Activated CD4-positive, alpha-beta T cell treated with anti-CD3 and anti-CD28 coated beads for 24 hours (primary cell): ENCODE measurements at regions not wholly inside any gene's neighbourhood (a gene's known extent, or its start where the extent isn't known, plus 50 kb on each side); places are given as distances from the start of the nearest gene placed in this dataset.
"Not testable (repeated sequence)": the region's sequence is repeated elsewhere in the genome, so short reads cannot be mapped to it uniquely, and the experiment has no call there.

Experiments
- DNase-seq, 2 donors: peaks; one replicate each; pipeline ENCODE4 v3.0.0-alpha.2; 2020; ENCODE audit warnings: low read depth in 2 of 2

GRCh38 chr7:109456116-109456515 is 886.4 kb downstream of the DNAJB9 start:
- no peak for DNase-seq

DNA sequence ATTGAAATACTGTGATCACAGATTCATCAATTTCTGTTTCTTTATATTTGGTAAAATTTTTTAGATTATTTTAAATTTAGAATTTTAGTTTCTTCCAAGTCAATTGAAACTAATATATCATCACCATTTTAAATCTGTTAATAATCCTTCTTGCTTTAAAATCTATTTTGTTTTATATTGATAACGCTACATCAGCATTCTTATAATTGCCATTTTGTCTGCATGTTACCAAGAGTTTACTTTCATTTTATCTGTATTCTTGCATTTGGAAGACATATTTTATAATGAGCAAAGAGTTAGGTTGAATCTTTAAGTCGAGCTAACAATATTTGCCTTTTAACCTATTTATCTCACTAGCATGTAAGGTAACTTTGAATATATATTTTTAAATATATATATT is 890.6 kb downstream of the DNAJB9 start:
- no peak for DNase-seq

GRCh38 chr7:109462171-109462570 is 892.5 kb downstream of the DNAJB9 start:
- DNase-seq, result no peak

- not testable (repeated sequence) for DNase-seq
Measured at GRCh38 chr7:109467729-109468128, 898.1 kb downstream of the DNAJB9 start.

DNA sequence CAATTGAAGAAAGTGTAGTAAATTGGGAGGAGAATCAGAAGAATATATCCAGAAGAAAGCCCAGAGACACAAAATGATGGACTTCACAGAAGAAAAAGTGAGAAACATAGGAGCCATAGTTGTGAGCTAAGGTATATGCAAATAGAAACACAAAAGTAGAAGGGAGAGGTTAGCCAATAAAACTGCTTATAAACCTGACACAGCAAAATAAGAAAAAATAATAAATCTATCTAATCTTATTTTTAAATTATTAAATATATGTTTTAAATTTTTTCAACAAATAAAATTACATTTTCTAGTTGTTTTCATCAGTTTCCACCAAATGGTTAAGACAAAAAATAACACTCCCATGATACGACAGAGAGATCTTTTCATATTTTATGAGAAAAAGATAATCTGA is 903.5 kb downstream of the DNAJB9 start:
- no peak for DNase-seq

DNA sequence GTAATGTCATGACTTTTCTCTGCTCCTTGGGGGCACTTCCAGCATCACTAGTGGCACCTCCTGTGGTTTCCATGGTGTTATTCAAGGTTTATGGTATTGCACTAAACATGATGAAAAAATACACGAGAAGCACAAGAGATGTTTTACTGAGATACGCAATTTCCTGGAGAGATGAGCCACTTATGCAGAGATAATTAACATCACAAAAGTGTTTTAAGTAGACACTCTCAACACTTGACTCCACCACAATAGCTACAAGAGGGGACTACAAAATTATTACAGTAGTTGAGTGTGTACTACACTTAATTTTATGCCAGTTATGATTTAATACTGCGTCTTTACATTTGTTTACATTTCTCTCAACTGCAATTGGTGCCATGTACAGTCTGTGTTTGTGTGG is 906.7 kb downstream of the DNAJB9 start:
- no peak for DNase-seq

DNA sequence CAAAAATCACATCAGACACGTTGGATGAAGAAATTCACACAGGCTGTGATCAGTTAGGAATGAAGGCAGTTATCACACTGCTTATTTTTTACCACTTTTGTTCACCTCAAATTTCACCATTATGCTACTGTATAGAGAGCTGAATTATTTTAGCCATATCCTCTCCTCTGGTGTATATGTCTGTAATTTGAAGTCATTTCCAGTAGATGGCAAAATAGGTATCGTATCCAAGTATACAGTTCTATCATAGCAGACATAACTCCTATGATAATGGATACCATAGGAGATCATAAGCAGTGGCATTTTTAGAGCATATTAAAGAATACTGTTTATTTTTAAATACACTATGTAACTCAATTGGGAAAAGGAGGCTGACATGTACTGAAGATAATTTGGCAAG is 909.7 kb downstream of the DNAJB9 start:
- DNase-seq, result no peak

GRCh38 chr7:109490607-109491006 is 920.9 kb downstream of the DNAJB9 start:
- not testable (repeated sequence) for DNase-seq

- DNase-seq, result no peak
Measured at GRCh38 chr7:109497053-109497452, 927.4 kb downstream of the DNAJB9 start.

DNA sequence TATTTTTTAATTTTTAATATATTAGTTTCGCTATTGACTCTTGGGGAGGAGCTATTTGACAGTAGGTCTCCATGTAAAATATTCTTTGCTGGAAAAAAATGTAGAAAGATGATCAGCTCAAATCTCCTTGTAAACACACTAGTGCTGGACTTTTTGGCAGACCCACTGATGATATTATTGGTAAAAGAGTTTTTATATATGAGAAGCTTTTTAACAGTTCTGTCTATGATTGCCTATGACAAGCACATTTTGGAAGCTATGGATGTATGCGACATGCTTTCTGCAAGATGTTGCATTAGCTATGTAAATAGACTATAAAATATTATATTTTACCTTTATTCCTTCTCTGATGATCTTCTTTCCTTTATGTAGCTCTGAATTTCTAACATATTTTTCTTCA is 928.5 kb downstream of the DNAJB9 start:
- DNase-seq, result no peak

DNA sequence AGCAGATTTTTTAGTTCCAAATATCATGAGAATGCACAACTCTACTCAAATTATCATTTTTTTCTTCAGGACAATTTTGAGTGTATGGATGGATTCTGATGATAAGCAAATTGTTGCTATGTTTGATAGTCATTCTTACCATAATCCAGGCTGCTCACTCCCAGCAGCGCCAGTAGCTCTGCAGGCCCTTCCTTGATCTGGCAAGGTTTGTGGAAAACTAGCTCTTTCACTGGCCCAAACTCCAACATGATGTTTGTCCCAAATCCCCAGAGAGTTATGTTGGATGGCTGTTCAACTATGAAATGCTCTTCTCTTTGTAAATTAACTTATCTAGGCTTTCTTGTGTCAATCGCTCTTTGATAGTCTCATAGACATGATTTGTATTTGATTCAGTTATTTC is 933.7 kb downstream of the DNAJB9 start:
- no peak for DNase-seq

GRCh38 chr7:109522585-109522984 is 952.9 kb downstream of the DNAJB9 start:
- no peak for DNase-seq

DNA sequence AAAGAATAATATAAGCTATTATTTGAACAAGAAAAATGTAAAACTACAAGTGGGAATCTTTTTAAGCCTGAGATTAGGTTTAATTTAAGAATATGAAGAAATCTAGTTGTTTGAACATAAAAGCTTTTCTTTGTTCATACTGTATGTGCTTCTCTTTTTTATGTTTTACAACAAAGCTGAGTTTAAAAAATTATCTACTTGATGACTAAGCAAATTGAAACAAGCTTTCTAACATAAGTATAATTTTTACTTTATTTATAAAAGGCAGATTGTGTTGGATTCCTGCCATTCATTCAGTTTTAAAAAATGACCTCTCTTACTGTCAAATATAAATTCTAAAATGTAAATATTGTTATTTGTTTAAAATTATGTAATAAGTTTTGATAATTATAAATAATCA is 958.2 kb downstream of the DNAJB9 start:
- DNase-seq, result no peak

DNA sequence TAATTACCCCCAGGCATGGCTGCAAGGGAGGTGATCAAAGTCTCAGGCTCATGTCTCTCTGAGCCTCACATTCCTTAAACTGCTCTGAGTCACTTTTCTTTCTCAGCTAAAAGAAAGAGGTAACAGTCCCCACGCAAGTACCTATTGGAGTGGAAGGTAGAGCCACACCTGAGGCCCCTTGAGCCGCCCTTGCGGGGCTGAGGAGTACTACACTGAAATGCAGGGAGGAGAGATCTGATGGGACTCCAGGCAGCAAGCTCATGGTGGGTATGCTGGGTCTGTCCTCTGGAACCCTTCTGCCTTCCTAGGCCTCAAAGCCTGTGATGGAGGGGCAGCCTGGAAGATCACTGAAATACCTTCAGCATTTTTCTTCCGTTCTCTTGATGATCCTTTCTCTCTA is 960.0 kb downstream of the DNAJB9 start:
- DNase-seq, result no peak

DNA sequence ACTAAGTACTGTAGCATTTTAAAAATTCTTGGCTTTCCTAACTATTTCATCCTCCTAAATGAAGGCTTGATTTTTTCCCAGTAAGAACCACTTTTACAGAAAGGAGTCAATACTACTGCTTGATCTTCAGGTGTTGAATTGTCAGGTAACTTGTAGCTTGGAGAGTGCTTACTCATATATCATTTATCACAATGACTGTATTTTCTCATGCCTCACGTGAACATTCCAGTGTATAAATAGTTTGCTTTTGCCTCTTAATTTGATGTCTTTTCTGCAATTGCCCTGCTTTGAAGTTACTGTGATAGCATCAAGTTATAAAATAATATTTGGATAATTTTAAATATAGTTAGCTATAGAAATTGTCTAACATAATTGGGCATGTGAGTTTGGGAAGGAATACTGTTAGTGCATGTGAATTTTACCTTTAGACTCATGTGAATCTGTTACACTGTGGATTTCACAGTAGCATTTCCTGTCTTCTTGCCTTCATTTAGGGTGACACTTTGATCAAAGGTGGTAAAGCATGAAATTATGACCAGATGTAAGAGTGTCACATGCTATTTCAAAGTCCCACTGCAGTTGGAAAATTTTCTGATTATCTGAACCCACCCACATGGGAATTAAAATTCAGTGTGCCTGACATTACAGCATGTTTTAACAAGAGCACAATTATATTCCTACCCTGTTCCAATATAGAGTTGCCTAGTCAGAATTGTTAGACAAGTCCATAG is 962.8 kb downstream of the DNAJB9 start:
- DNase-seq, result no peak

DNA sequence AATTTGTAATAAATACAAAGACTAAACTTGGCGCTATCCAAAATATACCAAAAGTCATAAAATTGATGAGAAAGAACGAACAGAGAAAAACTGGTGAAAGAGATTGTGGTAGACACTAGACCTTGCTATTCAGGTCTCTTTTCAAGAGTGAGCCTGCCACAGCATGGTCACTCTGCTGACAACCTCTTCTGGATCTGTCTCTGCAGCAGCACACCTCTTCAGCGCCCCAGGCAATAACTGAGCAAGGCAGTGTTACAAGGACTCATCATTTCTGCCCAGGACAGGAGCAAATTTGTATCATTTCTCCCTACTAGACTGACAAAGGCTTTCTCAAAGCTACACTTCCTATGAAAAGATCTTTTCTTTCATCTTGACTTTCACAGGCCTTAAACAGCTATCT is 976.0 kb downstream of the DNAJB9 start:
- DNase-seq, result no peak

- no peak for DNase-seq
Measured at GRCh38 chr7:109549471-109550193, 980.0 kb downstream of the DNAJB9 start.

DNA sequence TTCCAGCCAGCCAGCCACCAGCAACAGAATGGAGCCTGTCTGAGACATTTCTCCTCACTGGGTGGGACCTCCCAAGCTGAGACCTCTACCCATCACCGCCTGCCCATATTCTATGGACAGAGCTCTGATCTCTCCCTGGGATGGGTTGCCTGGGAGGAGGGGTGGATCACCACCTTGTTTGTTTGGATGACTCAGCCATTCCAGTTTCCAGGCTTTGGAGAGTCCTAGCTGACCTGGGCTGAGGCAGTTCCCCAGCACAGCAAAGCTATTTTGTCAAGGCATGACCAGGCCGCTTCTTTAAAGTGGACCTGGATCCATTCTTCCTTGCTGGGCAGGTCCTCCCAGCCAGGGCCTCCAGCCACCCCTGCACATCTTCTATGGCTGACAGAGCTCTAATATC is 982.3 kb downstream of the DNAJB9 start:
- no peak for DNase-seq

- DNase-seq, result no peak
Measured at GRCh38 chr7:109577265-109577664, 1007.6 kb downstream of the DNAJB9 start.

DNA sequence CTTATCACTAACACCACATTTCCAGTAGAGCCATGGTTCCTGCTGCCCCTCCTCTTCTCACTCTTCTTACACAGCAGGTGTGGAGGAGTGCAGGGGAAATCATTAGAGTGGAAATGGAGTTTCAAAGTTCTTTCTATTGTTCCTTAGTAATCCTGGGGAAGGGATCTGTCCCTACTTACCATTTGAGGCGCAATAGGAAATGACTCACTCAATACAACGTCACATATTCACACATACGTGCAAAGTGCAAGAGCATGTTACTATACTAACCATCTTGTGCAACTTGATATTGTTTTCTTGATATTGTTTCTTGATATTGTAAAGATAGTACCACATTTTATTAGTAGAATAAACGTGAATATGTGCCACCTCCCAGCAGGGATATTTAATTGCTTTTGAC is 1010.2 kb downstream of the DNAJB9 start:
- DNase-seq, result no peak

DNA sequence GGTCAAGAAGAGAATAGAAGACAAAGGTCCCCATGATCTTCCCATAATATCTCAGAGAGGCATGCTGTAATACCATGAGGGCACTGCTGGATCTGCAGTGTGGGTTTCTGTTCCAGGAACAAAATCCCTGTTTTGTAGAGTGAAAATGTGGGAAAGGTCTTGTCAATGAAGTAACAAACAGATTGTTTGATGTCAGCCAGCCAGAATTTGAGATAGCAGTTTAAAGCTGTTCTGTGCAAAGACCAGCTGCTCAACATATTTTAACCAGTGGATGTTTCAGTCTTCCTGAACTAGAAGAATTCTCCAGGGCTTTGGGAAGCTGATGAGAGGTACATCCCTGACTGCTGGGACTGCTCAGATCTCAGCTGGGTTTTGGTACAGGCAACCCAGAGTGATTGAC is 1012.5 kb downstream of the DNAJB9 start:
- no peak for DNase-seq

DNA sequence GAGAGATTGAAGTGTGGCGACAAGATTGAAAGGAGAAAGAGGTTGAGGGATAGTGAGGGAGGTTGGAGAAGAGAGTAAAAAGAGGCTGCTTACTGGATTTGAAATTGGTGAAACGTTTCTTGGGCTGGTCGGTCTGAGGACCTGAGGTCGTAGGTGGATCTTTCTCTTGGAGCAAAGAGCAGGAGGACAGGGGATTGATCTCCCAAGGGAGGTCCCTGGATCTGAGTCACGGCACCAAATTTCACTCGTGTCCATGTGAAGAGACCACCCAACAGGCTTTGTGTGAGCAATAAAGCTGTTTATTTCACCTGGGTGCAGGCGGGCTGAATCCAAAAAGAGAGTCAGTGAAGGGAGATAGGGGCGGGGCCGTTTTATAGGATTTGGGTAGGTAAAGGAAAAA is 1027.3 kb downstream of the DNAJB9 start:
- DNase-seq, result not testable (repeated sequence)

GRCh38 chr7:109611656-109612055 is 1042.0 kb downstream of the DNAJB9 start:
- DNase-seq, result no peak
